ENCODE measurements at regions not wholly inside any gene's neighbourhood (a gene's known extent, or its start where the extent isn't known, plus 50 kb on each side); places are given as distances from the start of the nearest gene placed in this dataset.

GRCh38 chr14:84535976-84536375, 994.0 kb upstream of the FLRT2 start:
- no peak for TF ChIP-seq CTCF (IDR thresholded peaks at IDR 0.05)
- no peak for TF ChIP-seq HDAC2 (IDR thresholded peaks at IDR 0.05)
- TF ChIP-seq EP300 (IDR thresholded peaks at IDR 0.05) = no peak
- no peak for TF ChIP-seq E2F6 (IDR thresholded peaks at IDR 0.05; ENCODE audit: borderline replicate concordance, low read depth)
- TF ChIP-seq CHD2 (IDR thresholded peaks at IDR 0.05; ENCODE audit: low read length, partially characterized antibody) = no peak
- TF ChIP-seq, protein P1, sequence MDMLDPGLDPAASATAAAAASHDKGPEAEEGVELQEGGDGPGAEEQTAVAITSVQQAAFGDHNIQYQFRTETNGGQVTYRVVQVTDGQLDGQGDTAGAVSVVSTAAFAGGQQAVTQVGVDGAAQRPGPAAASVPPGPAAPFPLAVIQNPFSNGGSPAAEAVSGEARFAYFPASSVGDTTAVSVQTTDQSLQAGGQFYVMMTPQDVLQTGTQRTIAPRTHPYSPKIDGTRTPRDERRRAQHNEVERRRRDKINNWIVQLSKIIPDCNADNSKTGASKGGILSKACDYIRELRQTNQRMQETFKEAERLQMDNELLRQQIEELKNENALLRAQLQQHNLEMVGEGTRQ (IDR thresholded peaks at IDR 0.05) = no peak
- TF ChIP-seq MAX (IDR thresholded peaks at IDR 0.05) = no peak
- TF ChIP-seq POLR2A (IDR thresholded peaks at IDR 0.05; ENCODE audit: low read length) = no peak
- TF ChIP-seq RFX5 (IDR thresholded peaks at IDR 0.05) = no peak
- TF ChIP-seq POLR2AphosphoS2 (conservative IDR thresholded peaks at IDR 0.05; ENCODE audit: low read length) = no peak
- TF ChIP-seq, protein P2, sequence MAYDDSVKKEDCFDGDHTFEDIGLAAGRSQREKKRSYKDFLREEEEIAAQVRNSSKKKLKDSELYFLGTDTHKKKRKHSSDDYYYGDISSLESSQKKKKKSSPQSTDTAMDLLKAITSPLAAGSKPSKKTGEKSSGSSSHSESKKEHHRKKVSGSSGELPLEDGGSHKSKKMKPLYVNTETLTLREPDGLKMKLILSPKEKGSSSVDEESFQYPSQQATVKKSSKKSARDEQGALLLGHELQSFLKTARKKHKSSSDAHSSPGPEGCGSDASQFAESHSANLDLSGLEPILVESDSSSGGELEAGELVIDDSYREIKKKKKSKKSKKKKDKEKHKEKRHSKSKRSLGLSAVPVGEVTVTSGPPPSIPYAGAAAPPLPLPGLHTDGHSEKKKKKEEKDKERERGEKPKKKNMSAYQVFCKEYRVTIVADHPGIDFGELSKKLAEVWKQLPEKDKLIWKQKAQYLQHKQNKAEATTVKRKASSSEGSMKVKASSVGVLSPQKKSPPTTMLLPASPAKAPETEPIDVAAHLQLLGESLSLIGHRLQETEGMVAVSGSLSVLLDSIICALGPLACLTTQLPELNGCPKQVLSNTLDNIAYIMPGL (CRISPR knock-in tag; IDR thresholded peaks at IDR 0.05; ENCODE audit: borderline replicate concordance) = no peak
